ENCODE measurements at regions not wholly inside any gene's neighbourhood (a gene's known extent, or its start where the extent isn't known, plus 50 kb on each side); places are given as distances from the start of the nearest gene placed in this dataset.

DNA sequence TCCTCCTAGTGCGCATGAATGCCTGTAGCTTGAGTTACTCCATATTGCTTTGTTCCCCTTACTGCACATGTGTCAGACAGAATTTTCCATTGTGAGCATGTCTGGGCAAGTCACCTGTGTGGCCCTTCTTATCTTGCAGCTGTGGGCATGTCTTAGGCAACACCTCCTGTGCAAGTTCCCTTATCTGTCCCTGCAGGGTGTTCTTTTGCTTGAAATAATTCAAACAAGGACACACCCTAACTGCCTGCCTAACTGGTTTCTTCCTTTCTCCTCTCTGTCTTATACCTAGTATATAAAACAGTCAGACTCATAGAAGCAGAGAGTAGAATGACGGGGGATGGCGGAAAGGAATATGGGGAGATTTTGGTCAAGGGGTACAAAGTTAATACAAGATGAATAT lies 421.1 kb upstream of the SORCS1 start:
- Histone ChIP-seq H3K4me1 (no peaks in the 10 kb centered on the region), H3K36me3 (no peaks in the 10 kb centered on the region), H3K27ac (no peak overlapping the region), H3K27me3 (no peaks in the 10 kb centered on the region), H3K9me3 (peaks cover 0 to 7% (median 0%) of the 10 kb centered on the region in 3 donors), H3K4me3 (no peak overlapping the region)
- TF ChIP-seq, protein P1, sequence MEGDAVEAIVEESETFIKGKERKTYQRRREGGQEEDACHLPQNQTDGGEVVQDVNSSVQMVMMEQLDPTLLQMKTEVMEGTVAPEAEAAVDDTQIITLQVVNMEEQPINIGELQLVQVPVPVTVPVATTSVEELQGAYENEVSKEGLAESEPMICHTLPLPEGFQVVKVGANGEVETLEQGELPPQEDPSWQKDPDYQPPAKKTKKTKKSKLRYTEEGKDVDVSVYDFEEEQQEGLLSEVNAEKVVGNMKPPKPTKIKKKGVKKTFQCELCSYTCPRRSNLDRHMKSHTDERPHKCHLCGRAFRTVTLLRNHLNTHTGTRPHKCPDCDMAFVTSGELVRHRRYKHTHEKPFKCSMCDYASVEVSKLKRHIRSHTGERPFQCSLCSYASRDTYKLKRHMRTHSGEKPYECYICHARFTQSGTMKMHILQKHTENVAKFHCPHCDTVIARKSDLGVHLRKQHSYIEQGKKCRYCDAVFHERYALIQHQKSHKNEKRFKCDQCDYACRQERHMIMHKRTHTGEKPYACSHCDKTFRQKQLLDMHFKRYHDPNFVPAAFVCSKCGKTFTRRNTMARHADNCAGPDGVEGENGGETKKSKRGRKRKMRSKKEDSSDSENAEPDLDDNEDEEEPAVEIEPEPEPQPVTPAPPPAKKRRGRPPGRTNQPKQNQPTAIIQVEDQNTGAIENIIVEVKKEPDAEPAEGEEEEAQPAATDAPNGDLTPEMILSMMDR (IDR thresholded peaks at IDR 0.05) = no peak
- intact Hi-C loops (cut with DNase I; ENCODE audit: low total_unique reads) = no loop called here
- no peak for DNase-seq

DNA sequence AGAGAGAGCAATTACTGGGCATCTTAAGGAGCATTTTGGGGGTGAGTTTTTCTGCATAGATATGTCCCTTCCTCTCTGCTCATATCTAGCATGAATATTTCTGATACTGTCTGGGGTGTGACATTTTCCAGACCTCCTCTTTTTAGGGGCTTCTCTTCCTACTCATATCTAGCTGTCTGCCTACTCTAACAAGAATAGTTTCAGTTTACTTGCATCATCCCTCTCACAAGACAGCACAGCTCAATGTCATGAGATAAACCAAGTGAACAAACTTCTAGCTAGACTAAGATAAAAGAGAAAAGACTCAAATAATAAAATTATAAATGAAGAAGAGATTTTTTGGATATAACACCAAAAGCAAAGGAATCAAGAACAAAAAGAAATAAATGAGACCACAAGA lies 419.5 kb upstream of the SORCS1 start:
- Histone ChIP-seq H3K4me3 (no peak overlapping the region), H3K27ac (no peak overlapping the region), H3K9me3 (peaks cover 0 to 7% (median 0%) of the 10 kb centered on the region in 3 donors), H3K27me3 (no peaks in the 10 kb centered on the region), H3K4me1 (no peaks in the 10 kb centered on the region), H3K36me3 (no peaks in the 10 kb centered on the region)
- no peak for DNase-seq
- TF ChIP-seq, protein P1 (IDR thresholded peaks at IDR 0.05) = no peak
- intact Hi-C loops (cut with DNase I; ENCODE audit: low total_unique reads) = no loop called here

DNA sequence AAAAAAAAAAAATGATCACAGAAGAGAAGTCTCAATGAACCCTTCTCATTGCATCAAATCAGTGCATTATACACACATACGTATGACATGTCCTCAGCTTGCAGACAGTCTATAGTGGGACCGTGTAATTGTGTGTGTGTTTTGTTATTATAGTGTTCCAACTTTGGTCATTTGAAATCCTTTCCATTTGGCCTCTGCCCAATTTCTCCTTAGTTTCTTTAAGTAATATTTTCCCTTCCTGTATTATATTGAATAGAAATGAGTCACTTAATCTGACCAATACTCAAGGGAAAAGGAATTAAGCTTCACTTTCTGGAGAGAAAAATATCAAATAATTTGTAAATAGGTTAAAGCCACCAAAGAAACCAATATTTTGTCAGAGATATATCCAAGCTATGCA lies 415.5 kb upstream of the SORCS1 start:
- Histone ChIP-seq H3K9me3 (no peaks in the 10 kb centered on the region), H3K27ac (no peak overlapping the region), H3K4me3 (no peak overlapping the region), H3K27me3 (no peaks in the 10 kb centered on the region), H3K4me1 (no peaks in the 10 kb centered on the region), H3K36me3 (no peaks in the 10 kb centered on the region)
- intact Hi-C loops (cut with DNase I; ENCODE audit: low total_unique reads) = no loop called here
- no peak for DNase-seq
- TF ChIP-seq, protein P1 (IDR thresholded peaks at IDR 0.05) = no peak

DNA sequence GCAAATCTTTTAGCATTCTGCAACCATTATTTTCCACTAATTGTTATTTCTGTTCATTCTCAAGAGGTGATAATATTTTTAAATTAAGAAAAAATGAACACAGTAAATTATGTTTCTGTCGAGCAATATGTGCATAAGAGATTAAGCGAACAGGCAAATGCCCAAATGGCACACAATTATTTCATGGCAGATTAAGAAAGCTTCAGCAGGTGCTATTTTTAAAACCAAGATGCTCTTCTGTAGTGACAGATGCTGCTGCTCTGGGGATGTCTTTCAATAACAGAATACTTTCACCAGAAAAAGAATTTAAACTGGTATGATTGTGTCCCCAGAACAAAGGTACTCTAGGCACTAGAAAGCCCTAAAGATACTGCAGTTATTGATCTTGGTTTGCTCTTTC lies 412.7 kb upstream of the SORCS1 start:
- Histone ChIP-seq H3K27me3 (no peaks in the 10 kb centered on the region), H3K4me3 (no peak overlapping the region), H3K27ac (no peak overlapping the region), H3K9me3 (no peaks in the 10 kb centered on the region), H3K36me3 (no peaks in the 10 kb centered on the region), H3K4me1 (no peaks in the 10 kb centered on the region)
- intact Hi-C loops (cut with DNase I; ENCODE audit: low total_unique reads) = no loop called here
- no peak for DNase-seq
- TF ChIP-seq, protein P1 (IDR thresholded peaks at IDR 0.05) = no peak

DNA sequence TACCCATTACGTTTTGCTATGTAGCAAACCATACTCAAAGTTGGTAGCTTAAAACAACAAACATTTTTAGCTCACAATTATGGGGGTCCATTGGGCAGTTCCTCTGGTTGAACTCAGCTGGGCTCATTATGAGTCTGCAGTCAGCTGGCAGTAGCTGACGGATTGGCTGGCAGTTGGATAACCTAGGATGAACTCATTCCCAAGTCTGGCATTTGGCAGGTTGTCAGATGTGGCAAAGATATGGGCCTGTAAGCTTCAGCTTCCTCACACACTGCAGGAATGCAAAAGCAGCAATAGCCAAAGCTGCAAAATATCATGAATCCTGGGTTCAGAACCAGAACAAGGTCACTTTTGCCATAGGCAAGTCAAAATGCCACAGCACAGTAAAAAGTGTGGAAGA lies 412.2 kb upstream of the SORCS1 start:
- no peak for DNase-seq
- intact Hi-C loops (cut with DNase I; ENCODE audit: low total_unique reads) = no loop called here
- no peaks in the 10 kb centered on the region for H3K36me3 ChIP-seq

More for the DNA sequence above, 412.2 kb upstream of the SORCS1 start:
- TF ChIP-seq, protein P1 (IDR thresholded peaks at IDR 0.05) = no peak
- H3K27me3 ChIP-seq = no peaks in the 10 kb centered on the region
- no peaks in the 10 kb centered on the region for H3K9me3 ChIP-seq
- no peak overlapping the region for H3K4me3 ChIP-seq
- H3K4me1 ChIP-seq = no peaks in the 10 kb centered on the region
- no peak overlapping the region for H3K27ac ChIP-seq
